NCI-H1105 treated with DMSO at 0.1 percent for 48 hours (cell line): ENCODE measurements at regions not wholly inside any gene's neighbourhood (a gene's known extent, or its start where the extent isn't known, plus 50 kb on each side); places are given as distances from the start of the nearest gene placed in this dataset.

Experiments
- DNase-seq: peaks from one replicate; lab custom pipeline; 2025; lab: John Stamatoyannopoulos, UW

DNA sequence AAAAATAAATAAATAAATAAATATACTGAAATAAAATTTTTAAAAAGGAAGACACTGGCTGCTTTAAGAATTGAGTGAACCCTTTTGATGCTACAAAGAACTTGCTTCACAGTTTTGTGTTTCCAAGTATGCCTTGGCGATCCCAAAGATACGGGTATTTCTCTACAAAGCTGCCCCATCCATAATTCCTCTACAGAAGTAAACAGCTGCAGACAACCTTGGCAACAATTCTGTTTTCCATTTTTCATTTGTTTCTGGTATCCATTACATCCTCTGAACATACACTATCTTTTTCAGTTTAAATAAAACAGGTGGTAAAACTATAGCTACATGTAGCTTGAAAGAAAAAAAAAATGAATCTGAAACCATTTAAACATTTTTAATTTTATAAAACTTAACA, 552.8 kb upstream of the KLHL29 start:
- no peak for DNase-seq

DNA sequence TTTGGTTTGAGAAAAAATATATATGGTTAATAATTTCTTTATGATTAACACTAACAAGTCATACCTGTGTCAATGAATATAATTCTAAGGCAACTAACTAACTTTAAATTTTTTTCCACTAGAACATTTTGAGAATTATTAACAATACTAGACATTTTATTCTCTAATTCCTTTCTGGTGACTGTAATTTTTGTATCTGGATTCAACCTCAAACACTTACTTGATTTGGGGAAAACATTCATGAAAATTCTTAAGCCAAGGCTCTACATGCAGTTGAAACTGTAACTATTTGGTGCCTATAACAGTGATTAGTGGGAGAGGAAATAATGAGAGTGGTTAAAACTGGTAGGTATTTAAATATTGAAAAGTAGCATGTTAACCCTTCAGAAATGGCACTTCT, 546.5 kb upstream of the KLHL29 start:
- DNase-seq: no peak

- peak; percentile 28 for DNase-seq
These were observed 542.6 kb upstream of the KLHL29 start for GRCh38 chr2:22842205-22842869.

- no peak for DNase-seq
These were observed 541.0 kb upstream of the KLHL29 start for GRCh38 chr2:22843919-22844537.

DNA sequence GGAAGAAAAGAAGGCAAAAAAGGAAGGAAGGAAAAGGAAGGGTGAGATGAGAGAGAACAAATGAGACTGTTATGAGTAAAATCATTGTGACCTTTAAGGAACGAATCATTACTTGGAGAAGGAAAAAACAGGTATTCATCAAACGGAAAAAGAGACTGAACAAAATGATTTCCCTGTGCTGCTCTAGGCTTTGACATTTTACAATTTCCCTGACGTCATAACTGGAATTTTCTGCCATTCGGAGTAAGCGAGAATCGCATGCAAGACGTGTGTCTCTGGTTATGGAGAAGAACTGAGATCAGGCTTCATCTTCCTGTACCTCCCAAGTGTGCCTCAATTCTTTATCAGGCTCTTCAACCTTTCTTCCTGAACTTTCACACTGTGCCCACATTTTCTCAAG, 534.7 kb upstream of the KLHL29 start:
- DNase-seq: no peak

- DNase-seq: no peak
These were observed 530.4 kb upstream of the KLHL29 start for GRCh38 chr2:22854588-22854987.

- no peak for DNase-seq
These were observed 529.9 kb upstream of the KLHL29 start for GRCh38 chr2:22855081-22855480.

DNA sequence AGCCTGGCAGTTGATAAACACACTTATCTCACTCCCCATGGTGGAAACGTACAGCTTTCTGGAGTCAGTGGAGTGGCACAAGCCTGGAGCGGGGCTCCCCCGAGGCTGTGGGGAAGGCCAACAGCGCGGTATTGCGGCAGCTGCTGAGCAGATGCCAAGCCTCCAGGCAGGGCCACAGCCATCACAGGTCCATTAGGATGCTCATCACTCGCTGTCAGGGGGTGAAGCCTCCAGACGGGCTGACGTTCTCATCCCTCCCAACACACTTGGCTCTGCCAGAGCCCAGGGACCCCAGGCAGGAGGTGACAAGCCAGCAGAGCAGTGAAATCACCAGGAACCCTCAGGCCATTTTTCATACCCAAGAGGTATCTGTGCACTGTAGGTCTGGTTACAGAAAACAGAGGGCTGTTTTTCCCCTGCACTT, 529.2 kb upstream of the KLHL29 start:
- DNase-seq: no peak

DNA sequence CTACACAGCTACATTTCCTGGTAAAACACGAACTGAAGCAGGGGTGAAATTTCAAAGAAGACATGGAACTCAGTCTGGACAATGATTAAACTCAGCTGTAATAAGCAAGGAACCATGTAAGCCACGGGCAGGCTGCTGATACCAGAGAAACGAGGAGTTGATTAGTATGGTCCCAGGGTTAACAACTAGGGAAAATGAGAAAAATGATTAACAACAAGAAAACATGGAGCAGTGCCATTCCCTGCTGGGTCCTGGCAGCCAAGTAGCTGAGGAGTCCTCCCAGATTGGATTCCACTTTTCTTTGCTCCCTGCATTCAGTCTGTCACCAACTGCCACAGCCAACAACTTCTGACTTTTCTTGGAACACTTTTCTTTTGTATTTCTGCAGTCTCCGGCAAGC, 517.0 kb upstream of the KLHL29 start:
- no peak for DNase-seq

GRCh38 chr2:22878121-22878520, 506.9 kb upstream of the KLHL29 start:
- DNase-seq: no peak

- DNase-seq: no peak
These were observed 505.7 kb upstream of the KLHL29 start for GRCh38 chr2:22879009-22879863.

DNA sequence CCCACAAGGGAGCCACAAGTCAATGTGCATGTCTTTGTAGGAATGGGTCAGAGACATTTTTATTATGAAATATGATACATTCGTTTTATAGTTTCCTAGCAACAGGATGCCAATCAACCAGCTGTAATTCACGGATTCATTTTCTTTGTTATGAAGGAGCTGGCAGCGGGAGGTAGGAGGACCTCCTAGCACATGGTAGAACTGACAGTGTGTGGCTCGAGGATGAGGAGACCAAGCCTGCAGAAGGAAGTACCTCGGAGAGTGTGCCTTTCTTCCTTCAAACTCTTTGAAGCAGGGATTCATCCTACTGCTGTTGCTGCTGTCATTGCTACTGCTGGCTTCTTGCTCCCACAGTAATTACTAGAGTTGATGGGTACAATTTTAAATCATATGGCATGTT, 504.8 kb upstream of the KLHL29 start:
- DNase-seq: peak; percentile 36

DNA sequence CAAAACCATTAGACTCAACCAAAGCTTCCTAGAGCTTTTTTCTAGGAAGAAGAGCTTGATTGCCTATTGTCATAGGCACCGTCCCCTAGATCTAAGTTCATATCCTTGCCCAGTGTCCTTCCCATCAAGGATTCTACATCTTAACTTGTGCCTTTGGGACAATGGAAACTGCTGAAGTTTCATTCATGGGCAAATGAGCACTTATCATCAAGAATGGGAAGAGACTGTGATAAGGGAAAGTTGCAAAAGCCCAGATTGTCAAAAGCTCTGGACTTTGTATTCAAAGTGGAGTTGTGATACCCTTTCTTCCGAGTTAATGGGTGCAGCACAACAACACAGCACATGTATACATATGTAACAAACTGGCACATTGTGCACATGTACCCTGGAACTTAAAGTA, 503.0 kb upstream of the KLHL29 start:
- DNase-seq: no peak

GRCh38 chr2:22882643-22883042, 502.3 kb upstream of the KLHL29 start:
- no peak for DNase-seq

GRCh38 chr2:22883054-22883453, 501.9 kb upstream of the KLHL29 start:
- DNase-seq: no peak

GRCh38 chr2:22885245-22885644, 499.7 kb upstream of the KLHL29 start:
- DNase-seq: no peak

DNA sequence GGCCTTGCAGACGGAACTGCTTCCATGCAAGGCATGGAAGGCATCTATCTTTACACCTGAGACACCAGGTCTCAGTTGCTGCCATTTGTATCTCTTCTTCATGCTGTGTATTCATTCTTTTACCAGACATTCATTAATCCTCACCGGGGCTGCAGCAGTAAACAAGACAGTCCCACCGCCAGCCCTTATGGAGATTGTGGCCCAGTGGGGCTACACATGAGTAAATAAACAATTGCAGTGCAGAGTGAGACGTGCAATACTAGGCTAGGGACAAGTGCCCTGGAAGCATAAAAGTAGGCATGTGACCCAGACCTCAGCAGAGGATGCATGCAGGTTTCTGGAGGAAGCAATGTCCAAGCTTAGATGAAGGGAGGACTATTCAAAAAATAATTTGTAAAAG, 497.6 kb upstream of the KLHL29 start:
- no peak for DNase-seq

DNA sequence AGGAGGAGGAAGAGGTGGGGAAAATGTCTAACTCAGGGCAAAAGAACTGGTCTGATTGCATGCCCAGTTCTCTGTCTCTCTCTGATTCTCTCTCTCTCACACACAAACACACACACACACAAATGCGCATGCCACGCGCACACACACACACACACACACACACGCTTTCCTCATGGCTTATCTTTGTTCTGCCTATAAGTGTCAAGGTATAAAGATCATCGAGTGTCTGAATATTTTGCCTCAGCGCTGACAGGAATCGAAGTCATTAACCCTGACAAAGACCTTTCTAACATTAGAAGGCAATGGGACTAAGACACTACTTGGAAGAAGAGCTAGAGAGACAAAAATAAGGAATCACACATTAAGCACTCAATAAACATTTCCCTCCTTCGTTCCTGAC, 497.1 kb upstream of the KLHL29 start:
- no peak for DNase-seq

DNA sequence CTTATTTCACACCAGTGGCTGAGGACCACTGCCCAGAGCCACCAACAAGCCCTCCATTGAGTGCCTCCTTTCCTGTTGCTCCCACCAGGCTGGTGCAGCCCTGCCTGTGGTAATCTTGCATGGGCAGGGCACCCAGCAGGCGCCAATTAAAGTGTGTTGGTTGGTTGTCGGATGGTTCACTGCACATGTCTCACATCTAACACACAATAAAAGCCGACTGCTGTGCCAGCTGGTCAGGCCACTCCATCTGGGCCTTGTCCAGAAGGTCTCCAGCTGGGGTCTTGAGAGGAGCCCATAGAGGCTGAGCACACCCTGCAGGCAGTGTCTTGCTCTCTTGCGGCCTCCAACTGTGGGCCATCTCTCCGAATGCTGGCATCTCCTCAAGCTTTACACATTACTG, 494.8 kb upstream of the KLHL29 start:
- DNase-seq: no peak

DNA sequence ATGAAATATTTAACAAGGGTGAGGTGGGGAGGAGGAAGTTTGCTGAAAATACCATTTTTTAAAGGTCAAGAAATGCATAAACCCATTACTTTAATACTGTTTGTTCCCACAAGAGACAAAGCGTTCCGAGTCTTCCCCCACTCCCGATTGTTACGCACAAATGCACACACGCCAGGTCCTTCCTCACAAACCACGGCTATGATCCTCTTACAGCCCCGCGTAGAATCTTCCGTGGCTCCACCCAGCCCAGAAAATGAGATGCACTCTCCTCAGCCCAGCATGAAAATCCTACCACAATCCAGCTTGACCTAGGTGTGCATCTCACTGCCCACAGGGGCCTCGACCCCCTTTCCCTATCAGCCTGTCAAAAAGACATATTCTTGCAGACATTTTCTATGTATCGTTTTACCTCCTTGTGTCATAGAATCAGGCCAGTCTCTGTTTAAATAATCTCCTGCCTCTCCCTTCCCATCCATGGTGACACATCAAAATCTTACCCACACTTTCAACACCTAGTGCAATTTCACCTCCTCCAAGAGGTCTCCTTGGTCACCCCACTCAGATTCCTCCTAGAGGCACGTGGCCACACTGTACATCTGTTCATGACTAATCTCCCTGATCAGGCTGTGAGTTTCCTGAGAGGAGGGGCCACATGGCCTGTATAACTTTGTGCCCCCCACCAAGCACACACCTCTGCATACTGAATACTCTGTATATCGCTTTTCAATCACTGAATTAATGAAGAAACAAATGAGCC, 491.0 kb upstream of the KLHL29 start:
- DNase-seq: no peak

- DNase-seq: no peak
These were observed 490.2 kb upstream of the KLHL29 start for GRCh38 chr2:22894761-22895160.

DNA sequence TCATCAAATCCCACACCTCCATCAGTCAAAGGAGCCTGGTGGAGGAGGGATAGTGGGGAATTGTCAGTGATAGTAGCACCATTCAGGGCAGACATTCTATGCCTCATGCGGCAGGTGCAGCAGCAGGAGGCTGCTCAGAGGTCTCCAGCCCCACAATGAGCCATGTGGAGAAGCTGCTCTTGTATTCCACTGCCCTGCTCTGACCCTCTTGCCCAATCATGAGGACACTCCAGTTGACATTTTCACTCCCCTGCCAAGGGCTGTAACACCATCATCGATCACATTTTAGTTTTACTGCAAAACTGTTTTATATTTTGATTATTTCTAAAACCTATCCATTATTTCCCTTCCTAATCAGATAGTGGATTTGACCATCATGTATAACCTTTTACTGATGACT, 487.6 kb upstream of the KLHL29 start:
- no peak for DNase-seq
